GM19035 (cell line): ENCODE measurements at regions not wholly inside any gene's neighbourhood (a gene's known extent, or its start where the extent isn't known, plus 50 kb on each side); places are given as distances from the start of the nearest gene placed in this dataset.

Experiments
- ATAC-seq: cut with Tn5 transposase; IDR thresholded peaks from one replicate; pipeline ENCODE4 v1.9.1; 2021; ENCODE audit not compliant: unreplicated experiment

- ATAC-seq: no peak
Observed at GRCh38 chr10:117710181-117710798, 167.7 kb downstream of the EMX2 start.

GRCh38 chr10:117716889-117717288 lies 174.3 kb downstream of the EMX2 start:
- ATAC-seq: no peak

- ATAC-seq: no peak
Observed at GRCh38 chr10:117718986-117719920, 176.7 kb downstream of the EMX2 start.

- no peak for ATAC-seq
Observed at GRCh38 chr10:117720931-117721835, 178.6 kb downstream of the EMX2 start.

GRCh38 chr10:117721873-117722272 lies 179.3 kb downstream of the EMX2 start:
- no peak for ATAC-seq

- no peak for ATAC-seq
Observed at GRCh38 chr10:117723343-117723742, 180.8 kb downstream of the EMX2 start.

- no peak for ATAC-seq
Observed at GRCh38 chr10:117725993-117726392, 183.4 kb downstream of the EMX2 start.

GRCh38 chr10:117726596-117727295 lies 184.2 kb downstream of the EMX2 start:
- no peak for ATAC-seq

GRCh38 chr10:117727421-117727820 lies 184.9 kb downstream of the EMX2 start:
- no peak for ATAC-seq

GRCh38 chr10:117728087-117728486 lies 185.5 kb downstream of the EMX2 start:
- no peak for ATAC-seq

- ATAC-seq: no peak
Observed at GRCh38 chr10:117729156-117729555, 186.6 kb downstream of the EMX2 start.

- no peak for ATAC-seq
Observed at GRCh38 chr10:117731121-117731791, 188.7 kb downstream of the EMX2 start.

- no peak for ATAC-seq
Observed at GRCh38 chr10:117734731-117735405, 192.3 kb downstream of the EMX2 start.

- ATAC-seq: no peak
Observed at GRCh38 chr10:117736655-117737054, 194.1 kb downstream of the EMX2 start.

- no peak for ATAC-seq
Observed at GRCh38 chr10:117740088-117740487, 197.5 kb downstream of the EMX2 start.

- ATAC-seq: no peak
Observed at GRCh38 chr10:117740691-117741222, 198.2 kb downstream of the EMX2 start.

GRCh38 chr10:117741524-117741923 lies 199.0 kb downstream of the EMX2 start:
- no peak for ATAC-seq

GRCh38 chr10:117743509-117743908 lies 201.0 kb downstream of the EMX2 start:
- ATAC-seq: no peak

- no peak for ATAC-seq
Observed at GRCh38 chr10:117745301-117745700, 202.8 kb downstream of the EMX2 start.
